GM23338 (cell line): ENCODE measurements at regions not wholly inside any gene's neighbourhood (a gene's known extent, or its start where the extent isn't known, plus 50 kb on each side); places are given as distances from the start of the nearest gene placed in this dataset.

Experiments
- ATAC-seq: fragments of 200-7000 bp; cut with Tn5 transposase; 3 replicates; pipeline ENCODE4 v1.9.1; 2020
- DNase-seq: peaks from one replicate; pipeline ENCODE4 v3.0.0-alpha.2; 2015; ENCODE audit warnings: low spot score
- H2AFZ ChIP-seq: fragments of 200-600 bp; sonication (generic); 2 replicates; pipeline ENCODE4 v1.8.0; 2016; ENCODE audit warnings: antibody characterized with exemption, mild to moderate bottlenecking, moderate library complexity
- H3F3A ChIP-seq: fragments of 200-600 bp; sonication (generic); replicated peaks from 2 replicates; pipeline ENCODE4 v1.8.0; 2017; ENCODE audit warnings: antibody characterized with exemption, mixed run types, low read depth
- H3K27ac ChIP-seq: fragments of 200-600 bp; sonication (generic); 2 replicates; pipeline ENCODE4 v1.6.1; 2016; ENCODE audit warnings: low read depth
- H3K27me3 ChIP-seq: fragments of 200-600 bp; sonication (generic); 2 replicates; pipeline ENCODE4 v1.8.0; 2016; ENCODE audit warnings: mild to moderate bottlenecking, mixed run types, moderate library complexity; ENCODE audit not compliant: insufficient read depth
- H3K36me3 ChIP-seq: fragments of 200-600 bp; sonication (generic); 2 replicates; pipeline ENCODE4 v1.8.0; 2016; ENCODE audit warnings: mild to moderate bottlenecking; ENCODE audit not compliant: insufficient read depth
- H3K4me1 ChIP-seq: fragments of 200-600 bp; sonication (generic); 2 replicates; pipeline ENCODE4 v1.8.0; 2016; ENCODE audit warnings: mild to moderate bottlenecking, moderate library complexity; ENCODE audit not compliant: insufficient read depth
- H3K4me2 ChIP-seq: fragments of 200-600 bp; sonication (generic); 2 replicates; pipeline ENCODE4 v1.7.1; 2017; ENCODE audit warnings: mixed run types
- H3K4me3 ChIP-seq: fragments of 200-600 bp; sonication (generic); 2 replicates; pipeline ENCODE4 v1.6.1; 2016; ENCODE audit warnings: mixed run types
- H3K79me2 ChIP-seq: fragments of 200-600 bp; sonication (generic); replicated peaks from 2 replicates; pipeline ENCODE4 v1.8.0; 2017; ENCODE audit warnings: mild to moderate bottlenecking; ENCODE audit not compliant: insufficient read depth
- H3K9me2 ChIP-seq: fragments of 200-600 bp; sonication (generic); 2 replicates; pipeline ENCODE4 v1.8.0; 2017; ENCODE audit not compliant: insufficient read depth
- H4K20me1 ChIP-seq: fragments of 200-600 bp; sonication (generic); replicated peaks from 2 replicates; pipeline ENCODE4 v1.8.0; 2017; ENCODE audit warnings: mild to moderate bottlenecking; ENCODE audit not compliant: insufficient read depth
- H3K27ac Mint-ChIP-seq: 2 replicates; pipeline ENCODE4 v1.8.0; 2020; ENCODE audit warnings: inconsistent platforms, mild to moderate bottlenecking, moderate library complexity, mixed read lengths
- H3K27me3 Mint-ChIP-seq: 3 replicates; pipeline ENCODE4 v1.8.0; 2022; ENCODE audit warnings: low read depth, mild to moderate bottlenecking, moderate library complexity, mixed read lengths, inconsistent platforms; ENCODE audit not compliant: insufficient read depth, poor library complexity
- H3K36me3 Mint-ChIP-seq: 3 replicates; pipeline ENCODE4 v1.8.0; 2021; ENCODE audit warnings: low read depth, mild to moderate bottlenecking, inconsistent platforms, moderate library complexity, mixed read lengths
- H3K4me1 Mint-ChIP-seq: 3 replicates; pipeline ENCODE4 v1.8.0; 2020; ENCODE audit warnings: mild to moderate bottlenecking, inconsistent platforms, mixed read lengths
- H3K4me3 Mint-ChIP-seq: 3 replicates; pipeline ENCODE4 v1.8.0; 2021; ENCODE audit warnings: moderate library complexity, mild to moderate bottlenecking, inconsistent platforms, mixed read lengths
- H3K9me3 Mint-ChIP-seq: 3 replicates; pipeline ENCODE4 v1.8.0; 2020; ENCODE audit warnings: moderate library complexity, mild to moderate bottlenecking, inconsistent platforms, mixed read lengths
- CREB1 ChIP-seq: fragments of 250-450 bp; sonication (Bioruptor Pico); IDR thresholded peaks from 2 replicates; pipeline ENCODE4 v1.5.0; 2020; ENCODE audit warnings: low read depth, mild to moderate bottlenecking, moderate library complexity
- EZH2phosphoT487 ChIP-seq: fragments of 200-600 bp; sonication (generic); IDR thresholded peaks from one replicate; pipeline ENCODE4 v1.8.1; 2018; ENCODE audit warnings: antibody characterized with exemption; ENCODE audit not compliant: unreplicated experiment
- NANOG ChIP-seq: IDR thresholded peaks from 2 replicates; pipeline ENCODE4 v1.6.1; 2016; ENCODE audit warnings: antibody characterized with exemption, borderline replicate concordance
- POLR2AphosphoS5 ChIP-seq: IDR thresholded peaks from 2 replicates; pipeline ENCODE4 v1.6.1; 2016; ENCODE audit warnings: antibody characterized with exemption, low read depth
- STAT1 ChIP-seq: IDR thresholded peaks from one replicate; pipeline ENCODE4 v1.6.1; 2016; ENCODE audit warnings: antibody characterized with exemption; ENCODE audit not compliant: unreplicated experiment
- ZNF114 ChIP-seq: fragments of 250-450 bp; sonication (Bioruptor Pico); IDR thresholded peaks from 2 replicates; pipeline ENCODE4 v1.5.0; 2020; ENCODE audit warnings: mild to moderate bottlenecking, moderate library complexity
- ZNF331 ChIP-seq: fragments of 250-450 bp; sonication (Bioruptor Pico); IDR thresholded peaks from 2 replicates; pipeline ENCODE4 v1.5.0; 2020; ENCODE audit warnings: low read depth, mild to moderate bottlenecking, moderate library complexity
- TF ChIP-seq, protein P1 (sequence below): IDR thresholded peaks from one replicate; pipeline ENCODE4 v1.6.1; 2018; ENCODE audit warnings: antibody characterized with exemption; ENCODE audit not compliant: unreplicated experiment
- TF ChIP-seq, protein P2 (sequence below): IDR thresholded peaks from 2 replicates; pipeline ENCODE4 v1.6.1; 2016; ENCODE audit warnings: antibody characterized with exemption
- TF ChIP-seq, protein P3 (sequence below): fragments of 250-450 bp; sonication (Bioruptor Pico); IDR thresholded peaks from 2 replicates; pipeline ENCODE4 v1.5.0; 2020; ENCODE audit warnings: mild to moderate bottlenecking, moderate library complexity

DNA sequence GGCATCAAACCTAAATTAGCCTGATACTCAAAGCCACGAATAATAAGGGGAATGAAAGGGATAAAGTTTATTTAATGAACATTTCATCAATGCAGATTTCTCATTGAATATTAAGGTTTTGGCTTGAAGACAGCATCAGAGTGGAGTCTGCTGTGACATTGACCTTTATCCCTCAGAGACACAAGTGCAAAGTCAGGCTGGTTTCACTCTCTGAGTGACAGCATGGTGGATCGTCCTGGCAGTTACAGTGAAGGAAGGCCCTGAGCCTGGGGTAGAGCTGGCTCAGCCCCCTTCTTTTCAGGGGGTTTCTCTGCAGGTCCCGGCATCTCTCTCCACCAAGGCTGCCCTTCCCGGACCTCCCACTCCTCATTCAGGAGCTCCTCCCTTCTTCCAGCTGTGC is 503.1 kb downstream of the PREX1 start:
- Histone ChIP-seq H3K79me2 (no peaks in the 10 kb centered on the region), H4K20me1 (no peaks in the 10 kb centered on the region)

More for the DNA sequence above, 503.1 kb downstream of the PREX1 start:
- Histone ChIP-seq H3K4me2 (no peak overlapping the region), H3F3A (no peaks in the 10 kb centered on the region), H3K4me1 (no peaks in the 10 kb centered on the region), H3K9me2 (peaks cover 3% of the 10 kb centered on the region; the same call in 1 of the 2 replicates), H2AFZ (no peak overlapping the region), H3K36me3 (no peaks in the 10 kb centered on the region), H3K27ac (no peak overlapping the region), H3K27me3 (no peaks in the 10 kb centered on the region), H3K4me3 (no peak overlapping the region)
- Mint-ChIP-seq H3K27me3 (peaks cover 18% of the 10 kb centered on the region), H3K4me1 (peaks cover 7% of the 10 kb centered on the region), H3K27ac (no peak overlapping the region), H3K4me3 (no peak overlapping the region), H3K36me3 (no peaks in the 10 kb centered on the region), H3K9me3 (no peaks in the 10 kb centered on the region; the same call in 2 of the 3 replicates)
- DNase-seq (no peak), ATAC-seq (no peak)
- TF ChIP-seq EZH2phosphoT487: no peak
- TF ChIP-seq NANOG: no peak
- TF ChIP-seq, protein P1, sequence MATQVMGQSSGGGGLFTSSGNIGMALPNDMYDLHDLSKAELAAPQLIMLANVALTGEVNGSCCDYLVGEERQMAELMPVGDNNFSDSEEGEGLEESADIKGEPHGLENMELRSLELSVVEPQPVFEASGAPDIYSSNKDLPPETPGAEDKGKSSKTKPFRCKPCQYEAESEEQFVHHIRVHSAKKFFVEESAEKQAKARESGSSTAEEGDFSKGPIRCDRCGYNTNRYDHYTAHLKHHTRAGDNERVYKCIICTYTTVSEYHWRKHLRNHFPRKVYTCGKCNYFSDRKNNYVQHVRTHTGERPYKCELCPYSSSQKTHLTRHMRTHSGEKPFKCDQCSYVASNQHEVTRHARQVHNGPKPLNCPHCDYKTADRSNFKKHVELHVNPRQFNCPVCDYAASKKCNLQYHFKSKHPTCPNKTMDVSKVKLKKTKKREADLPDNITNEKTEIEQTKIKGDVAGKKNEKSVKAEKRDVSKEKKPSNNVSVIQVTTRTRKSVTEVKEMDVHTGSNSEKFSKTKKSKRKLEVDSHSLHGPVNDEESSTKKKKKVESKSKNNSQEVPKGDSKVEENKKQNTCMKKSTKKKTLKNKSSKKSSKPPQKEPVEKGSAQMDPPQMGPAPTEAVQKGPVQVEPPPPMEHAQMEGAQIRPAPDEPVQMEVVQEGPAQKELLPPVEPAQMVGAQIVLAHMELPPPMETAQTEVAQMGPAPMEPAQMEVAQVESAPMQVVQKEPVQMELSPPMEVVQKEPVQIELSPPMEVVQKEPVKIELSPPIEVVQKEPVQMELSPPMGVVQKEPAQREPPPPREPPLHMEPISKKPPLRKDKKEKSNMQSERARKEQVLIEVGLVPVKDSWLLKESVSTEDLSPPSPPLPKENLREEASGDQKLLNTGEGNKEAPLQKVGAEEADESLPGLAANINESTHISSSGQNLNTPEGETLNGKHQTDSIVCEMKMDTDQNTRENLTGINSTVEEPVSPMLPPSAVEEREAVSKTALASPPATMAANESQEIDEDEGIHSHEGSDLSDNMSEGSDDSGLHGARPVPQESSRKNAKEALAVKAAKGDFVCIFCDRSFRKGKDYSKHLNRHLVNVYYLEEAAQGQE: no peak
- no peak for TF ChIP-seq POLR2AphosphoS5
- TF ChIP-seq, protein P2, sequence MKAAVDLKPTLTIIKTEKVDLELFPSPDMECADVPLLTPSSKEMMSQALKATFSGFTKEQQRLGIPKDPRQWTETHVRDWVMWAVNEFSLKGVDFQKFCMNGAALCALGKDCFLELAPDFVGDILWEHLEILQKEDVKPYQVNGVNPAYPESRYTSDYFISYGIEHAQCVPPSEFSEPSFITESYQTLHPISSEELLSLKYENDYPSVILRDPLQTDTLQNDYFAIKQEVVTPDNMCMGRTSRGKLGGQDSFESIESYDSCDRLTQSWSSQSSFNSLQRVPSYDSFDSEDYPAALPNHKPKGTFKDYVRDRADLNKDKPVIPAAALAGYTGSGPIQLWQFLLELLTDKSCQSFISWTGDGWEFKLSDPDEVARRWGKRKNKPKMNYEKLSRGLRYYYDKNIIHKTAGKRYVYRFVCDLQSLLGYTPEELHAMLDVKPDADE: no peak
- TF ChIP-seq ZNF331 (CRISPR knock-in tag): no peak
- TF ChIP-seq, protein P3, sequence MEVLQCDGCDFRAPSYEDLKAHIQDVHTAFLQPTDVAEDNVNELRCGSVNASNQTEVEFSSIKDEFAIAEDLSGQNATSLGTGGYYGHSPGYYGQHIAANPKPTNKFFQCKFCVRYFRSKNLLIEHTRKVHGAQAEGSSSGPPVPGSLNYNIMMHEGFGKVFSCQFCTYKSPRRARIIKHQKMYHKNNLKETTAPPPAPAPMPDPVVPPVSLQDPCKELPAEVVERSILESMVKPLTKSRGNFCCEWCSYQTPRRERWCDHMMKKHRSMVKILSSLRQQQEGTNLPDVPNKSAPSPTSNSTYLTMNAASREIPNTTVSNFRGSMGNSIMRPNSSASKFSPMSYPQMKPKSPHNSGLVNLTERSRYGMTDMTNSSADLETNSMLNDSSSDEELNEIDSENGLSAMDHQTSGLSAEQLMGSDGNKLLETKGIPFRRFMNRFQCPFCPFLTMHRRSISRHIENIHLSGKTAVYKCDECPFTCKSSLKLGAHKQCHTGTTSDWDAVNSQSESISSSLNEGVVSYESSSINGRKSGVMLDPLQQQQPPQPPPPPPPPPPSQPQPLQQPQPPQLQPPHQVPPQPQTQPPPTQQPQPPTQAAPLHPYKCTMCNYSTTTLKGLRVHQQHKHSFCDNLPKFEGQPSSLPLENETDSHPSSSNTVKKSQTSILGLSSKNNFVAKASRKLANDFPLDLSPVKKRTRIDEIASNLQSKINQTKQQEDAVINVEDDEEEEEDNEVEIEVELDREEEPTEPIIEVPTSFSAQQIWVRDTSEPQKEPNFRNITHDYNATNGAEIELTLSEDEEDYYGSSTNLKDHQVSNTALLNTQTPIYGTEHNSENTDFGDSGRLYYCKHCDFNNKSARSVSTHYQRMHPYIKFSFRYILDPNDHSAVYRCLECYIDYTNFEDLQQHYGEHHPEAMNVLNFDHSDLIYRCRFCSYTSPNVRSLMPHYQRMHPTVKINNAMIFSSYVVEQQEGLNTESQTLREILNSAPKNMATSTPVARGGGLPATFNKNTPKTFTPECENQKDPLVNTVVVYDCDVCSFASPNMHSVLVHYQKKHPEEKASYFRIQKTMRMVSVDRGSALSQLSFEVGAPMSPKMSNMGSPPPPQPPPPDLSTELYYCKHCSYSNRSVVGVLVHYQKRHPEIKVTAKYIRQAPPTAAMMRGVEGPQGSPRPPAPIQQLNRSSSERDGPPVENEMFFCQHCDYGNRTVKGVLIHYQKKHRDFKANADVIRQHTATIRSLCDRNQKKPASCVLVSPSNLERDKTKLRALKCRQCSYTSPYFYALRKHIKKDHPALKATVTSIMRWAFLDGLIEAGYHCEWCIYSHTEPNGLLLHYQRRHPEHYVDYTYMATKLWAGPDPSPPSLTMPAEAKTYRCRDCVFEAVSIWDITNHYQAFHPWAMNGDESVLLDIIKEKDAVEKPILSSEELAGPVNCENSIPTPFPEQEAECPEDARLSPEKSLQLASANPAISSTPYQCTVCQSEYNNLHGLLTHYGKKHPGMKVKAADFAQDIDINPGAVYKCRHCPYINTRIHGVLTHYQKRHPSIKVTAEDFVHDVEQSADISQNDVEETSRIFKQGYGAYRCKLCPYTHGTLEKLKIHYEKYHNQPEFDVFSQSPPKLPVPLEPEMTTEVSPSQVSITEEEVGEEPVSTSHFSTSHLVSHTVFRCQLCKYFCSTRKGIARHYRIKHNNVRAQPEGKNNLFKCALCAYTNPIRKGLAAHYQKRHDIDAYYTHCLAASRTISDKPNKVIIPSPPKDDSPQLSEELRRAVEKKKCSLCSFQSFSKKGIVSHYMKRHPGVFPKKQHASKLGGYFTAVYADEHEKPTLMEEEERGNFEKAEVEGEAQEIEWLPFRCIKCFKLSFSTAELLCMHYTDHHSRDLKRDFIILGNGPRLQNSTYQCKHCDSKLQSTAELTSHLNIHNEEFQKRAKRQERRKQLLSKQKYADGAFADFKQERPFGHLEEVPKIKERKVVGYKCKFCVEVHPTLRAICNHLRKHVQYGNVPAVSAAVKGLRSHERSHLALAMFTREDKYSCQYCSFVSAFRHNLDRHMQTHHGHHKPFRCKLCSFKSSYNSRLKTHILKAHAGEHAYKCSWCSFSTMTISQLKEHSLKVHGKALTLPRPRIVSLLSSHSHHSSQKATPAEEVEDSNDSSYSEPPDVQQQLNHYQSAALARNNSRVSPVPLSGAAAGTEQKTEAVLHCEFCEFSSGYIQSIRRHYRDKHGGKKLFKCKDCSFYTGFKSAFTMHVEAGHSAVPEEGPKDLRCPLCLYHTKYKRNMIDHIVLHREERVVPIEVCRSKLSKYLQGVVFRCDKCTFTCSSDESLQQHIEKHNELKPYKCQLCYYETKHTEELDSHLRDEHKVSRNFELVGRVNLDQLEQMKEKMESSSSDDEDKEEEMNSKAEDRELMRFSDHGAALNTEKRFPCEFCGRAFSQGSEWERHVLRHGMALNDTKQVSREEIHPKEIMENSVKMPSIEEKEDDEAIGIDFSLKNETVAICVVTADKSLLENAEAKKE (CRISPR knock-in tag): no peak
- no peak for TF ChIP-seq CREB1 (CRISPR knock-in tag)
- TF ChIP-seq ZNF114 (CRISPR knock-in tag): no peak
- no peak for TF ChIP-seq STAT1
